GM23338 (cell line): ENCODE measurements at regions not wholly inside any gene's neighbourhood (a gene's known extent, or its start where the extent isn't known, plus 50 kb on each side); places are given as distances from the start of the nearest gene placed in this dataset.

Experiments used
- JUNB ChIP-seq: IDR thresholded peaks from one replicate; pipeline ENCODE4 v1.6.1; 2016; ENCODE audit warnings: antibody characterized with exemption; ENCODE audit not compliant: unreplicated experiment
- NANOG ChIP-seq: IDR thresholded peaks from 2 replicates; pipeline ENCODE4 v1.6.1; 2016; ENCODE audit warnings: antibody characterized with exemption, borderline replicate concordance
- POLR2AphosphoS5 ChIP-seq: IDR thresholded peaks from 2 replicates; pipeline ENCODE4 v1.6.1; 2016; ENCODE audit warnings: antibody characterized with exemption, low read depth

DNA sequence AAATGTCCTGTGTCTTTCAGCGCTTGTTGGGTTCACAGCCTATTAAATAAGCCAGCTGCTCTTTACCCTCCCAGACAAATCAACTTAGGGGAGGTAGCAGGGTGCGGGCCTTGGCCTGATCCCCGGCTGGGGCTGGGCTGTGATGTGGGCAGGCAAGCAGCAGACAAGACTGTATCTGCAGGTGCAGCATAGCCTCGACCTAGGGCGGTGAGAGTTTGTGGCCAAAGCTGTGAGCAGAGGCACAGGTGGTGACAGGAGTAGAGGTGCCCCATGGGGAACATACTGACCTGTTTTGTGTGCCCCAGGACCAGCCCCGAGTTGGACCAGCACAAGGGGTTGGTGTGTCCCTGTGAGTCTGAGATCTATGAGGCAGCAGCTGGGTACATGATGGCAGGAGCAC is 885.4 kb downstream of the ZNF37A start (continued):
- TF ChIP-seq JUNB: no peak
- no peak for TF ChIP-seq NANOG
- TF ChIP-seq POLR2AphosphoS5: no peak
